ENCODE measurements at regions not wholly inside any gene's neighbourhood (a gene's known extent, or its start where the extent isn't known, plus 50 kb on each side); places are given as distances from the start of the nearest gene placed in this dataset.

DNA sequence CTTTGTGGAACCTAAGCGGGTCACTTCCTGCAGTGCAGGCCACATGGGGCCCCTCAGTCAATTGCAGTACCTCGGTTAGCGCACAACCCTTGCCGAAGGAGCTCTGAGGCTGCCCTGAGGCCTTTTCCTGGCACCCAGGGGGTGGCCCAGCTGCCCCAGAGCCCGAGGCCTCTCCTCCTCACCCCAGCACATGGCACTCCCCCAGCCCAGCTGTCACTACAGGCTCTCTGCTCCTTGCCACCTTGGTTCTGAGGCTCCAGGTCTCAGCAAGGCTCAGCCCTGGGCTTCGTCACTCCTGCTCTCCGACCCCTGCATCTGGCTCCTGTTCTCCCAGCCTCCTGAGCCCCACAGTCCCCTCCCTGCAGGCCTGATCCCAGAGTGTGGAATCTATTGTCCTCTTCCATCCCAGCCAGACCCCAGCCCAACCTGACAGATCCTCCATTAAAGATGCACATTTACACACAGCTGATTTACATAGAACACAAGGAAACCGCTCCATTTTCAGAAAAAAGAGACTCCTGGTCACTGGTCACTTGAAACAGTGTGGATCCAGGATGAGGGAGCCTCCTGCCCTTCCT, 192.8 kb upstream of the POU3F1 start:
- FAIRE-seq (no peak), DNase-seq (ENCODE audit: low read depth) (no peak)
- H3K36me3 ChIP-seq (ENCODE audit: control insufficient read depth, insufficient read depth, low read length) = no peaks in the 10 kb centered on the region
- H3K27me3 ChIP-seq (ENCODE audit: control insufficient read depth, insufficient read depth, low read length) = no peaks in the 10 kb centered on the region
- no peak overlapping the region for H3K4me3 ChIP-seq (ENCODE audit: low read depth, low read length)
- TF ChIP-seq, protein P1, sequence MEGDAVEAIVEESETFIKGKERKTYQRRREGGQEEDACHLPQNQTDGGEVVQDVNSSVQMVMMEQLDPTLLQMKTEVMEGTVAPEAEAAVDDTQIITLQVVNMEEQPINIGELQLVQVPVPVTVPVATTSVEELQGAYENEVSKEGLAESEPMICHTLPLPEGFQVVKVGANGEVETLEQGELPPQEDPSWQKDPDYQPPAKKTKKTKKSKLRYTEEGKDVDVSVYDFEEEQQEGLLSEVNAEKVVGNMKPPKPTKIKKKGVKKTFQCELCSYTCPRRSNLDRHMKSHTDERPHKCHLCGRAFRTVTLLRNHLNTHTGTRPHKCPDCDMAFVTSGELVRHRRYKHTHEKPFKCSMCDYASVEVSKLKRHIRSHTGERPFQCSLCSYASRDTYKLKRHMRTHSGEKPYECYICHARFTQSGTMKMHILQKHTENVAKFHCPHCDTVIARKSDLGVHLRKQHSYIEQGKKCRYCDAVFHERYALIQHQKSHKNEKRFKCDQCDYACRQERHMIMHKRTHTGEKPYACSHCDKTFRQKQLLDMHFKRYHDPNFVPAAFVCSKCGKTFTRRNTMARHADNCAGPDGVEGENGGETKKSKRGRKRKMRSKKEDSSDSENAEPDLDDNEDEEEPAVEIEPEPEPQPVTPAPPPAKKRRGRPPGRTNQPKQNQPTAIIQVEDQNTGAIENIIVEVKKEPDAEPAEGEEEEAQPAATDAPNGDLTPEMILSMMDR (IDR thresholded peaks at IDR 0.05; ENCODE audit: insufficient read depth, low read length, severe bottlenecking) = no peak

DNA sequence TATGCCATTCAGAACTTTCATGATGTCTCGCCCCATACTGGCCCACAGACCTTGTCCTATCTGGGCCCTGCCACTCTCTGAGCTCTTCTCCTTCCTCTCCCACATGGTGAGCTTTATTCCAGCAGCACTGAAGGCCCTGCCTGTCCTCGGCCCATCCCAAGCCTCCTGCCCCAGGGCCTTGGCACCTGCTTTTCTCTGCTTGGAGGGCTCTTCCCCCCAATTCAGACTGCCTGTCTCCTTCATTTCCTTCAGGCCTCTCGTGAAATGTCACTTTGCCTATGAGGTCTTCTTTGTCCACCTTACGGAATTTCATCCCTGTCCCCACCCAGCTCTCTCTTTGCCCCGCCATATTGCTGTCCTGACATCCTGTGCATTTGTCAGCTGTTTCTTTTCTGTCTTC, 191.7 kb upstream of the POU3F1 start:
- TF ChIP-seq, protein P1 (IDR thresholded peaks at IDR 0.05; ENCODE audit: insufficient read depth, low read length, severe bottlenecking) = no peak
- no peak overlapping the region for H3K4me3 ChIP-seq (ENCODE audit: low read depth, low read length)
- DNase-seq (ENCODE audit: low read depth) = no peak
- no peaks in the 10 kb centered on the region for H3K27me3 ChIP-seq (ENCODE audit: control insufficient read depth, insufficient read depth, low read length)
- no peaks in the 10 kb centered on the region for H3K36me3 ChIP-seq (ENCODE audit: control insufficient read depth, insufficient read depth, low read length)
- FAIRE-seq = no peak

DNA sequence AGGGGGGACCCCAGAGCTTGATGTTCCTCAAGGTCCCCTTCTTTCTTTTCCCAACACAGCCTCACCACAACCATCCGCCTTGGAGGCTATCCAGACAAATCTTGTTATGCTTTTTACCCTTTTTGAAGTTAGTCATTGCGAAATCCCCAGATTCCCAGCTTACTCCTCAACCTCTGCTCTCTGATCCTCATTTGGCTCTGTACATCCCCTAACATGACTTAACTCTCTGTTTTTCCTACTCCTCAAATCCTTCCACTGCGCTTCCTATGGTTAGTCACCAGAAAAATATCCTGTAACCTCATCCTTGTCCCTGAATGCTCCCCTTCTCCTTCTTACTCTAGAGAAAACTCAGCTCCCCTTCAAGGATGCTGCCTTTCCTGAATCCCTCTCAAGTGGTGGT, 189.1 kb upstream of the POU3F1 start:
- no peak overlapping the region for H3K4me3 ChIP-seq (ENCODE audit: low read depth, low read length)
- FAIRE-seq (no peak), DNase-seq (ENCODE audit: low read depth) (peak; percentile 46)
- no peaks in the 10 kb centered on the region for H3K27me3 ChIP-seq (ENCODE audit: control insufficient read depth, insufficient read depth, low read length)
- TF ChIP-seq, protein P1 (IDR thresholded peaks at IDR 0.05; ENCODE audit: insufficient read depth, low read length, severe bottlenecking) = no peak
- no peaks in the 10 kb centered on the region for H3K36me3 ChIP-seq (ENCODE audit: control insufficient read depth, insufficient read depth, low read length)

DNA sequence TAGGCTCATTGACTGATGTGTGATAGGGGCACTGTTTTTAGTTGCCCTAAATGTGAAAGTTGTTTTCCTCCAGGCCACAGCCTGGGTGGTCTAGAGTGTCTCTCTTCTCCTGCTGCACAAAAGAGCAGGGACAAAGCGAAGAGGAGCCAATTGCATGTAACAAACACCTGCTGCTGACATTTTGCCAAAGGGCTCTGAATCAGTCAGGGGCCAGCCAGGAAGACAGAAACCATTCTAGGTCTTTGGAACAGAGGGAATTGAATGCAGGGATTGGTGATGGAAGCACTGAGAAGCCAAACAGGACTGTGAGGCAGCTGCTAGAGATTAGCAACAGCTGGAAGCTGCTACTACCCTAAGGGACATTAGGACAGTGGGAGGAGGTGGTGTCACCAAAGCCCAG, 185.3 kb upstream of the POU3F1 start:
- no peak for FAIRE-seq
- Histone ChIP-seq H3K4me3 (ENCODE audit: low read depth, low read length) (no peak overlapping the region), H3K27me3 (ENCODE audit: control insufficient read depth, insufficient read depth, low read length) (no peaks in the 10 kb centered on the region), H3K36me3 (ENCODE audit: control insufficient read depth, insufficient read depth, low read length) (no peaks in the 10 kb centered on the region)
- no peak for DNase-seq (ENCODE audit: low read depth)
- TF ChIP-seq, protein P1 (IDR thresholded peaks at IDR 0.05; ENCODE audit: insufficient read depth, low read length, severe bottlenecking) = no peak

DNA sequence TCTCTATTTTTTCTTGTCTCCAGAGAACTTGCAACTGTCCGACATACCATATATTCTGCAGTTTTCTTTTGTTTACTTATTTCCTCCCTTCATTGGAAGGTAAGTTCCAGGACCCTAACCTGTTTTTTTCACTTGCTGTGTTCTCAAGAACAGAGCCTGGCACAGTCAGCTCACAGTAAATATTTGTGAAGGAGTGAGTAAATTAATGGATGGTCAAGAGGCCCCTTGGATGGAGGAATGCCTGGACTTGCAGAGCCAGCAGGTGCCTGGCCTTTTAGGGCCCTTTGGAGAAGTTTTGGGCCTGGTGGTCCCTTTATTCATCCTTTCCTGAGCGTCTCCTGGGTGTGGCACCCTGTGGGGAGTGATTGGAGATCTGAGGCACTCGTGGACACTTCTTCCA, 182.1 kb upstream of the POU3F1 start:
- TF ChIP-seq, protein P1 (IDR thresholded peaks at IDR 0.05; ENCODE audit: insufficient read depth, low read length, severe bottlenecking) = no peak
- no peak overlapping the region for H3K4me3 ChIP-seq (ENCODE audit: low read depth, low read length)
- H3K27me3 ChIP-seq (ENCODE audit: control insufficient read depth, insufficient read depth, low read length) = no peaks in the 10 kb centered on the region
- no peaks in the 10 kb centered on the region for H3K36me3 ChIP-seq (ENCODE audit: control insufficient read depth, insufficient read depth, low read length)
- DNase-seq (ENCODE audit: low read depth) (no peak), FAIRE-seq (no peak)

DNA sequence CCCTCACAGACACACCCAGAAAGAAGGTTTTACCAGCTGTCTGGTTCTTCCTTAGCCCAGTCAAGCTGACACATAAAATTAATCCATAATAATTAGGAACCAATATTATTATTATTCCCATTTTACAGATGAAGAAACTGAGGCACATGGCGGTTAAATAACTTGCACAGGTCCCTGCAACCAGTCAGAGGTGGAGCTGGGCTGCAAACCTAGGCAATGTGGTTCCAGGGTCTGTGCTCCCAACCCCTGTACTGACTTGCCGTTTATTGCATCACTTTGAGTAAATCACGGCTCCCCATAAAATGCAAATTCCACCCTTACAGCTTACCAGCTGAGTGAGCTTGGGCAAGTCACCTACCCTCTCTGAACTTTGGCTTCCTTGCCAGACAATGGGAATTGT, 179.2 kb upstream of the POU3F1 start:
- TF ChIP-seq, protein P1 (IDR thresholded peaks at IDR 0.05; ENCODE audit: insufficient read depth, low read length, severe bottlenecking) = no peak
- no peaks in the 10 kb centered on the region for H3K36me3 ChIP-seq (ENCODE audit: control insufficient read depth, insufficient read depth, low read length)
- no peaks in the 10 kb centered on the region for H3K27me3 ChIP-seq (ENCODE audit: control insufficient read depth, insufficient read depth, low read length)
- FAIRE-seq (no peak), DNase-seq (ENCODE audit: low read depth) (no peak)
- no peak overlapping the region for H3K4me3 ChIP-seq (ENCODE audit: low read depth, low read length)
